HepG2 (cell line): ENCODE measurements at regions not wholly inside any gene's neighbourhood (a gene's known extent, or its start where the extent isn't known, plus 50 kb on each side); places are given as distances from the start of the nearest gene placed in this dataset.

Experiments used
- ATAC-seq: fragments of 200-7000 bp; cut with Tn5 transposase; 3 replicates; pipeline ENCODE4 v1.9.1; 2020; ENCODE audit warnings: mild to moderate bottlenecking, moderate library complexity
- BruUV-seq: library from RNA; stranded (reverse); fragments of 400-500 nt; replicated peaks from 2 replicates; lab custom pipeline; 2021; lab: Mats Ljungman, UMichigan
- CTCF ChIA-PET: fragments of 300-600 bp; formaldehyde crosslinking; extraction: SDS; loops from one replicate; lab custom pipeline; 2021; ENCODE audit warnings: low total read pairs, inconsistent platforms, low intra/inter-chr PET ratio; lab: Yijun Ruan, JAX
- POLR2A ChIA-PET: fragments of 350-600 bp; sonication (Branson Sonifier 250); formaldehyde crosslinking; loops from one replicate; lab custom pipeline; 2020; ENCODE audit warnings: antibody characterized with exemption, inconsistent platforms; lab: Yijun Ruan, JAX
- DNase-seq: peaks from one replicate; pipeline ENCODE4 v3.0.0-alpha.2; 2015; ENCODE audit warnings: low spot score
- FAIRE-seq: peaks from 3 replicates; lab custom pipeline; 2011; peaks lifted over from hg19 to GRCh38; lab: Jason Lieb, UNC
- H2AFZ ChIP-seq: one replicate; pipeline ENCODE4 v1.6.1; 2011; ENCODE audit warnings: low read length, inconsistent platforms
- H3K27ac ChIP-seq: fragments of 300-600 bp; 3 replicates; pipeline ENCODE4 v1.8.0; 2011; ENCODE audit warnings: mixed run types, mild to moderate bottlenecking, mixed read lengths, low read length, inconsistent platforms; ENCODE audit not compliant: insufficient read depth; ENCODE audit errors: extremely low read length
- H3K27me3 ChIP-seq, 2 experiments: fragments of 200-600 bp in 1 of 2; 2 replicates in 1 of 2; 3 replicates in 1 of 2; pipeline versions ENCODE4 v1.6.0 to v1.8.0; 2011; ENCODE audit warnings: low read length in 2 of 2, mild to moderate bottlenecking in 2 of 2, moderate library complexity in 2 of 2, inconsistent platforms in 1 of 2; ENCODE audit not compliant: insufficient read depth in 2 of 2, control insufficient read depth in 1 of 2
- H3K36me3 ChIP-seq, 2 experiments: fragments of 200-600 bp in 1 of 2; replicated peaks in 1 of 2; 2 replicates in 1 of 2; 3 replicates in 1 of 2; pipeline versions ENCODE4 v1.5.1 to v1.8.0; 2011; ENCODE audit warnings: low read length in 2 of 2, inconsistent platforms in 1 of 2; ENCODE audit not compliant: insufficient read depth in 2 of 2, control insufficient read depth in 1 of 2
- H3K4me1 ChIP-seq: 2 replicates; pipeline ENCODE4 v1.5.1; 2012; ENCODE audit warnings: low read length, inconsistent platforms; ENCODE audit not compliant: insufficient read depth
- H3K4me2 ChIP-seq: 2 replicates; pipeline ENCODE4 v1.6.0; 2011; ENCODE audit warnings: low read depth, low read length, inconsistent platforms
- H3K4me3 ChIP-seq, 3 experiments: fragments of 200-600 bp in 1 of 3; sonication (generic), shearing (Covaris generic) in 1 of 3; replicated peaks in 1 of 3; 2 replicates each; pipeline ENCODE4 v1.5.1; 2011 to 2016; ENCODE audit warnings: low read length in 3 of 3, inconsistent platforms in 2 of 3, low read depth in 2 of 3, mild to moderate bottlenecking in 2 of 3, control low read depth in 1 of 3, mixed read lengths in 1 of 3; ENCODE audit not compliant: insufficient read depth in 1 of 3
- H3K79me2 ChIP-seq: one replicate; pipeline ENCODE4 v1.6.1; 2011; ENCODE audit warnings: low read length, inconsistent platforms; ENCODE audit not compliant: insufficient read depth
- H3K9ac ChIP-seq: 2 replicates; pipeline ENCODE4 v1.6.0; 2011; ENCODE audit warnings: mild to moderate bottlenecking, low read depth, low read length, inconsistent platforms; ENCODE audit not compliant: insufficient read depth
- H3K9me3 ChIP-seq: 2 replicates; pipeline ENCODE4 v1.5.1; 2012; ENCODE audit warnings: mild to moderate bottlenecking, low read length
- H4K20me1 ChIP-seq: 2 replicates; pipeline ENCODE4 v1.6.0; 2011; ENCODE audit warnings: inconsistent platforms, mild to moderate bottlenecking, low read length, moderate library complexity; ENCODE audit not compliant: insufficient read depth
- CBFB ChIP-seq: sonication (generic); formaldehyde crosslinking; IDR thresholded peaks from 2 replicates; pipeline ENCODE4 v1.4.0; 2020; ENCODE audit warnings: missing genetic modification reagents
- CENPT ChIP-seq: sonication (generic); formaldehyde crosslinking; IDR thresholded peaks from 2 replicates; pipeline ENCODE4 v1.8.0; 2022; ENCODE audit warnings: low read depth, mild to moderate bottlenecking, moderate library complexity, missing genetic modification reagents
- DMAP1 ChIP-seq: IDR thresholded peaks from 2 replicates; pipeline ENCODE4 v1.6.1; 2016
- FOXP1 ChIP-seq, 2 experiments: fragments of 450-650 bp in 1 of 2; IDR thresholded peaks; 2 replicates each; pipeline ENCODE4 v1.6.1; 2017 to 2018; ENCODE audit warnings: antibody characterized with exemption in 1 of 2
- GLI4 ChIP-seq: sonication (generic); formaldehyde crosslinking; IDR thresholded peaks from 2 replicates; pipeline ENCODE4 v1.5.1; 2020; ENCODE audit warnings: missing genetic modification reagents, mild to moderate bottlenecking, moderate library complexity, borderline replicate concordance
- MXI1 ChIP-seq: IDR thresholded peaks from 3 replicates; pipeline ENCODE4 v1.6.1; 2012; ENCODE audit warnings: low read depth, low read length, inconsistent platforms, borderline replicate concordance
- MYPOP ChIP-seq: sonication (generic); formaldehyde crosslinking; IDR thresholded peaks from 2 replicates; pipeline ENCODE4 v1.8.1; 2023; ENCODE audit warnings: mild to moderate bottlenecking, moderate library complexity, missing genetic modification reagents
- PHF8 ChIP-seq: sonication (generic); formaldehyde crosslinking; IDR thresholded peaks from 2 replicates; pipeline ENCODE4 v1.5.0; 2020; ENCODE audit warnings: missing genetic modification reagents
- POLR2AphosphoS2 ChIP-seq: IDR thresholded peaks from 2 replicates; pipeline ENCODE4 v1.6.1; 2011; ENCODE audit warnings: low read depth, low read length, improper control_type of control experiment
- RORA ChIP-seq: sonication (generic); formaldehyde crosslinking; IDR thresholded peaks from 2 replicates; pipeline ENCODE4 v1.5.0; 2020; ENCODE audit warnings: mild to moderate bottlenecking, missing genetic modification reagents, moderate library complexity
- SNAPC2 ChIP-seq: sonication (generic); formaldehyde crosslinking; IDR thresholded peaks from 2 replicates; pipeline ENCODE4 v1.8.1; 2022; ENCODE audit warnings: mild to moderate bottlenecking, missing genetic modification reagents
- YY1 ChIP-seq: IDR thresholded peaks from 2 replicates; pipeline ENCODE4 v1.6.1; 2011; ENCODE audit warnings: low read length, low read depth, moderate library complexity, mild to moderate bottlenecking; ENCODE audit not compliant: insufficient read depth, insufficient replicate concordance
- ZBTB7B ChIP-seq: sonication (generic); formaldehyde crosslinking; IDR thresholded peaks from 2 replicates; pipeline ENCODE4 v1.4.0; 2020; ENCODE audit warnings: missing genetic modification reagents
- WGBS: methylation state at CpG from one replicate; pipeline ENCODE4 v1.1.6; 2017; ENCODE audit warnings: low lambda C conversion rate; 5-methylcytosine and 5-hydroxymethylcytosine counted together
- in situ Hi-C: cut with HindIII; loops from 2 replicates; pipeline ENCODE4 v1.10.0; 2017; ENCODE audit warnings: low pct_unique_long_range_greater_than_20kb; ENCODE audit not compliant: extremely low pct_ligation_motif_present
- intact Hi-C: fragments of 100-400 bp; cut with micrococcal nuclease; formaldehyde crosslinking; loops from one replicate; pipeline ENCODE4 v1.10.0; 2022; ENCODE audit not compliant: unreplicated experiment
- TF ChIP-seq, protein P1 (sequence below): sonication (generic); formaldehyde crosslinking; IDR thresholded peaks from 2 replicates; pipeline ENCODE4 v1.4.0; 2020; ENCODE audit warnings: missing genetic modification reagents, borderline replicate concordance

DNA sequence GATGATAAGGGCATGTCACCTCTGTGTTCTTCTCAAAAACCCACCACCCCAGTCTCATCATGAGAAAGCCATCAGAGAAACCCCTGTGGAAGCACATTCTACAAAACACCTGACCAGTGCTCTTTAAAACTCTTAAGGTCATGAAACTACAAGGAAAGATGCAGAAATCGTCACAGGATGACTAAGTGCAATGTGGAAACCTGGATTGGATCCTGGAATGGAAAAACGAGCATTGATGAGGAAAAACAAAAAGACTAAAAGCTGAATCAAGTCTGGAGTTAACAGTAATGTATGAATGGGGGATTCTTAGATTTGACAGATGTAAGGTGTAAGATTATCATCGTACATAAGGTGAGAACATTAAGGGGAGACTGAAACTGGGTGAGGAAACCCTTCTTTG lies 211.0 kb downstream of the TBX5 start (continued):
- TF ChIP-seq, protein P1, sequence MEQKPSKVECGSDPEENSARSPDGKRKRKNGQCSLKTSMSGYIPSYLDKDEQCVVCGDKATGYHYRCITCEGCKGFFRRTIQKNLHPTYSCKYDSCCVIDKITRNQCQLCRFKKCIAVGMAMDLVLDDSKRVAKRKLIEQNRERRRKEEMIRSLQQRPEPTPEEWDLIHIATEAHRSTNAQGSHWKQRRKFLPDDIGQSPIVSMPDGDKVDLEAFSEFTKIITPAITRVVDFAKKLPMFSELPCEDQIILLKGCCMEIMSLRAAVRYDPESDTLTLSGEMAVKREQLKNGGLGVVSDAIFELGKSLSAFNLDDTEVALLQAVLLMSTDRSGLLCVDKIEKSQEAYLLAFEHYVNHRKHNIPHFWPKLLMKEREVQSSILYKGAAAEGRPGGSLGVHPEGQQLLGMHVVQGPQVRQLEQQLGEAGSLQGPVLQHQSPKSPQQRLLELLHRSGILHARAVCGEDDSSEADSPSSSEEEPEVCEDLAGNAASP (CRISPR knock-in tag) = no peak
- TF ChIP-seq DMAP1 (CRISPR knock-in tag) = no peak
- no peak for TF ChIP-seq MYPOP (CRISPR knock-in tag)
- TF ChIP-seq YY1 = no peak
- no peak for TF ChIP-seq ZBTB7B (CRISPR knock-in tag)
- TF ChIP-seq PHF8 = no peak
- TF ChIP-seq GLI4 (CRISPR knock-in tag) = no peak

DNA sequence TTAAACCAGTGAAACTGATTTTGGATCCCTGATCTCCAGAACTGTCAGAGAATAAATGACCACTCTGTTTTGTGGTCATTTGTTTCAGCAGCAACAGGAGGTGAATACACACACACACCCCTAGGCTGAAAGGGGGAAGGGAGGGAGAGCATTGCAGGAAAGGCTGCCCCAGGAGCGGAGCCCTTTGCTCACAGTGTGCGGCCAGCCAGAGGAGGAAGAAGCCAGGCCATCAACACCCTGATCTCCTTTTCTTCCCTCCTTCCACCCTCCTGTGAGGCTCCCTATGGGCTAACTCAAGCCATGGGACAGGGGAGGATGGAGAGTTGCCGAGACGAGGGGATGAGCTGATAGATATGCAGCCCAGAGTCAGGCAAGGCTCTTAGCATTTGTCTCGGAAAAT lies 211.9 kb downstream of the TBX5 start:
- ChIA-PET POLR2A (no interaction called here), CTCF (no interaction called here)
- H3K4me2 ChIP-seq = no peak overlapping the region
- DNase-seq (no peak), ATAC-seq (no peak), FAIRE-seq (no peak)
- H3K36me3 ChIP-seq = no peaks in the 10 kb centered on the region
- 23% methylated on average over 5 of the region's 5 CpGs for WGBS
- H3K79me2 ChIP-seq = no peaks in the 10 kb centered on the region
- H3K4me1 ChIP-seq = no peaks in the 10 kb centered on the region
- no peaks in the 10 kb centered on the region for H4K20me1 ChIP-seq
- no peak overlapping the region for H3K27ac ChIP-seq
- TF ChIP-seq MXI1 (no peak), FOXP1 (IDR thresholded peaks at IDR 0.05) (no peak), FOXP1 (CRISPR knock-in tag; IDR thresholded peaks at IDR 0.05) (no peak), CBFB (CRISPR knock-in tag) (no peak), SNAPC2 (CRISPR knock-in tag) (no peak), CENPT (CRISPR knock-in tag) (no peak), POLR2AphosphoS2 (no peak), RORA (CRISPR knock-in tag) (no peak)
- no peak overlapping the region for H3K4me3 ChIP-seq
- BruUV-seq = no TSS peak
- H3K9me3 ChIP-seq = no peaks in the 10 kb centered on the region
- no peak overlapping the region for H2AFZ ChIP-seq
- in situ Hi-C loops = no loop called here
- peaks cover 0 to 3% of the 10 kb centered on the region in 2 experiments; a peak in 2 of 5 replicates for H3K27me3 ChIP-seq
- no peak overlapping the region for H3K9ac ChIP-seq
- intact Hi-C loops = no loop called here
